CD14-positive monocyte (primary cell): ENCODE measurements at regions not wholly inside any gene's neighbourhood (a gene's known extent, or its start where the extent isn't known, plus 50 kb on each side); places are given as distances from the start of the nearest gene placed in this dataset.

Source experiments
- DNase-seq, 3 donors: peaks; one replicate each; pipeline ENCODE4 v3.0.0-alpha.2; 2011 to 2022
- H2AFZ ChIP-seq: 2 replicates; pipeline ENCODE4 v1.6.0; 2012; ENCODE audit warnings: mild to moderate bottlenecking, low read depth, low read length, inconsistent platforms; ENCODE audit not compliant: insufficient read depth, poor library complexity, severe bottlenecking
- H3K27ac ChIP-seq, 2 donors: 1 replicate in 1 of 2; 2 replicates in 1 of 2; pipeline ENCODE4 v1.5.1; 2012 to 2013; ENCODE audit warnings: low read length in 2 of 2, control low read depth in 1 of 2, inconsistent platforms in 1 of 2, low read depth in 1 of 2, mild to moderate bottlenecking in 1 of 2
- H3K27me3 ChIP-seq, 2 donors: one replicate each; pipeline versions ENCODE4 v1.6.0 to v1.6.1; 2011 to 2013; ENCODE audit warnings: low read length in 2 of 2; ENCODE audit not compliant: control insufficient read depth in 2 of 2, insufficient read depth in 2 of 2
- H3K36me3 ChIP-seq, 2 donors: replicated peaks in 1 of 2; 1 replicate in 1 of 2; 2 replicates in 1 of 2; pipeline versions ENCODE4 v1.5.1 to v1.6.1; 2012 to 2013; ENCODE audit warnings: low read length in 2 of 2, control low read depth in 1 of 2, inconsistent platforms in 1 of 2, mild to moderate bottlenecking in 1 of 2; ENCODE audit not compliant: insufficient read depth in 2 of 2, control insufficient read depth in 1 of 2
- H3K4me1 ChIP-seq, 2 donors: 1 replicate in 1 of 2; 2 replicates in 1 of 2; pipeline versions ENCODE4 v1.5.1 to v1.6.1; 2012 to 2013; ENCODE audit warnings: low read length in 2 of 2, control low read depth in 1 of 2, inconsistent platforms in 1 of 2, mild to moderate bottlenecking in 1 of 2, moderate library complexity in 1 of 2; ENCODE audit not compliant: insufficient read depth in 2 of 2, control insufficient read depth in 1 of 2
- H3K4me2 ChIP-seq: replicated peaks from 2 replicates; pipeline ENCODE3; 2012; ENCODE audit warnings: low read length, moderate library complexity, mild to moderate bottlenecking; ENCODE audit not compliant: poor library complexity, severe bottlenecking; ENCODE audit errors: extremely low read depth
- H3K4me3 ChIP-seq, 3 experiments: fragments of 200-600 bp in 1 of 3; sonication (generic) in 1 of 3; replicated peaks in 1 of 3; 1 replicate in 2 of 3; 2 replicates in 1 of 3; pipeline ENCODE4 v1.5.1; 2011 to 2013; ENCODE audit warnings: low read length in 3 of 3, mild to moderate bottlenecking in 3 of 3, control low read depth in 2 of 3, low read depth in 2 of 3, inconsistent platforms in 1 of 3, moderate library complexity in 1 of 3
- H3K79me2 ChIP-seq: 2 replicates; pipeline ENCODE4 v1.6.0; 2012; ENCODE audit warnings: mild to moderate bottlenecking, control low read depth, inconsistent platforms, low read length, moderate library complexity; ENCODE audit not compliant: insufficient read depth
- H3K9ac ChIP-seq: 2 replicates; pipeline ENCODE4 v1.6.0; 2017; ENCODE audit warnings: low read length, mild to moderate bottlenecking; ENCODE audit not compliant: insufficient read depth, poor library complexity, severe bottlenecking
- H3K9me3 ChIP-seq, 2 donors: replicated peaks in 1 of 2; 1 replicate in 1 of 2; 2 replicates in 1 of 2; pipeline versions ENCODE4 v1.5.1 to v1.6.1; 2012 to 2013; ENCODE audit warnings: low read length in 2 of 2, control low read depth in 1 of 2; ENCODE audit not compliant: control insufficient read depth in 1 of 2, insufficient read depth in 1 of 2
- H4K20me1 ChIP-seq: 2 replicates; pipeline ENCODE4 v1.6.0; 2012; ENCODE audit warnings: mild to moderate bottlenecking, low read length, control low read depth, moderate library complexity; ENCODE audit not compliant: insufficient read depth
- H3K27ac Mint-ChIP-seq, 7 donors: one replicate each; pipeline ENCODE4 v1.8.0; 2020; ENCODE audit warnings: mild to moderate bottlenecking in 7 of 7, mixed read lengths in 7 of 7, moderate library complexity in 6 of 7, inconsistent platforms in 2 of 7
- H3K27me3 Mint-ChIP-seq, 3 donors: one replicate each; pipeline ENCODE4 v1.8.0; 2021 to 2022; ENCODE audit warnings: low read depth in 3 of 3, mild to moderate bottlenecking in 3 of 3, mixed read lengths in 3 of 3, moderate library complexity in 3 of 3, inconsistent platforms in 1 of 3
- H3K36me3 Mint-ChIP-seq, 2 donors: one replicate each; pipeline ENCODE4 v1.8.0; 2020; ENCODE audit warnings: mixed read lengths in 2 of 2, inconsistent platforms in 1 of 2, mild to moderate bottlenecking in 1 of 2
- H3K4me1 Mint-ChIP-seq: one replicate; pipeline ENCODE4 v1.8.0; 2020; ENCODE audit warnings: mild to moderate bottlenecking, mixed read lengths
- H3K4me3 Mint-ChIP-seq, 2 donors: one replicate each; pipeline ENCODE4 v1.8.0; 2020; ENCODE audit warnings: mild to moderate bottlenecking in 2 of 2, mixed read lengths in 2 of 2, moderate library complexity in 1 of 2
- H3K9me3 Mint-ChIP-seq, 7 donors: one replicate each; pipeline ENCODE4 v1.8.0; 2020 to 2022; ENCODE audit warnings: mixed read lengths in 7 of 7, mild to moderate bottlenecking in 6 of 7, moderate library complexity in 6 of 7, inconsistent platforms in 2 of 7
- WGBS: methylation state at CpG from one replicate; pipeline ENCODE4 v1.1.5; 2013; ENCODE audit warnings: missing lambda C conversion rate; ENCODE audit not compliant: insufficient coverage; 5-methylcytosine and 5-hydroxymethylcytosine counted together
- intact Hi-C, 2 donors: fragments of 100-400 bp; cut with micrococcal nuclease; formaldehyde crosslinking; loops; one replicate each; pipeline versions ENCODE4 v1.15.0 to v1.15.1; 2023
- TF ChIP-seq, protein P1 (sequence below): fragments of 200-600 bp; IDR thresholded peaks from one replicate; pipeline ENCODE4 v1.8.0; 2022; ENCODE audit warnings: antibody characterized with exemption, mild to moderate bottlenecking

DNA sequence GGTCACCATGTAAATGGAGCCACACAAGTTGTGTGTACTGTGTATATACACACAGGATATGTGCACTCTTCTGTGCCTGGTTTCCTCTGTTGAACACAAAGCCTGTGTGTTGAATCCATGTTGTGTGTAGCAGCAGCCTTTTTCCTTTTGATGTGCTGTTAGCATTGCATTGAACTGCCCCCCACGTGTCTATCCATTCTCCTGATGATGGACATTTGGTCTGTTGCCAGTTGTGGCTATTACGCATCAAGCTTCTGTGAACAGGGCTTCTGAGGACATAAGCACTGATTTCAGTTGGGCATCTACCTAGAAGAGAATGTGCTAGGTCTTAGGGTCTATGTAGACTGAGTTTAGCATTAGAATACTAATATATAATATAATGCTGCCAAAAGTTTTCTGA lies 77.4 kb downstream of the LSM3 start:
- H3K9me3 ChIP-seq = no peaks in the 10 kb centered on the region
- no peaks in the 10 kb centered on the region for H4K20me1 ChIP-seq
- no peak overlapping the region for H3K9ac ChIP-seq
- 100% methylated on average over 2 of the region's 2 CpGs for WGBS
- no peak overlapping the region for H3K27ac ChIP-seq
- no peak overlapping the region for H3K4me2 ChIP-seq
- intact Hi-C loops = no loop called here
- H2AFZ ChIP-seq = no peak overlapping the region
- no peak for DNase-seq
- H3K4me3 Mint-ChIP-seq = no peak overlapping the region
- H3K27ac Mint-ChIP-seq = no peak overlapping the region
- no peaks in the 10 kb centered on the region for H3K36me3 Mint-ChIP-seq
- no peaks in the 10 kb centered on the region for H3K27me3 ChIP-seq
- no peaks in the 10 kb centered on the region for H3K9me3 Mint-ChIP-seq
- peaks cover 0 to 1% (median 0%) of the 10 kb centered on the region in 3 donors for H3K27me3 Mint-ChIP-seq
- TF ChIP-seq, protein P1, sequence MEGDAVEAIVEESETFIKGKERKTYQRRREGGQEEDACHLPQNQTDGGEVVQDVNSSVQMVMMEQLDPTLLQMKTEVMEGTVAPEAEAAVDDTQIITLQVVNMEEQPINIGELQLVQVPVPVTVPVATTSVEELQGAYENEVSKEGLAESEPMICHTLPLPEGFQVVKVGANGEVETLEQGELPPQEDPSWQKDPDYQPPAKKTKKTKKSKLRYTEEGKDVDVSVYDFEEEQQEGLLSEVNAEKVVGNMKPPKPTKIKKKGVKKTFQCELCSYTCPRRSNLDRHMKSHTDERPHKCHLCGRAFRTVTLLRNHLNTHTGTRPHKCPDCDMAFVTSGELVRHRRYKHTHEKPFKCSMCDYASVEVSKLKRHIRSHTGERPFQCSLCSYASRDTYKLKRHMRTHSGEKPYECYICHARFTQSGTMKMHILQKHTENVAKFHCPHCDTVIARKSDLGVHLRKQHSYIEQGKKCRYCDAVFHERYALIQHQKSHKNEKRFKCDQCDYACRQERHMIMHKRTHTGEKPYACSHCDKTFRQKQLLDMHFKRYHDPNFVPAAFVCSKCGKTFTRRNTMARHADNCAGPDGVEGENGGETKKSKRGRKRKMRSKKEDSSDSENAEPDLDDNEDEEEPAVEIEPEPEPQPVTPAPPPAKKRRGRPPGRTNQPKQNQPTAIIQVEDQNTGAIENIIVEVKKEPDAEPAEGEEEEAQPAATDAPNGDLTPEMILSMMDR = no peak
- no peak overlapping the region for H3K4me3 ChIP-seq
- no peaks in the 10 kb centered on the region for H3K4me1 Mint-ChIP-seq
- H3K36me3 ChIP-seq = no peaks in the 10 kb centered on the region
- H3K4me1 ChIP-seq = no peaks in the 10 kb centered on the region
- no peaks in the 10 kb centered on the region for H3K79me2 ChIP-seq

DNA sequence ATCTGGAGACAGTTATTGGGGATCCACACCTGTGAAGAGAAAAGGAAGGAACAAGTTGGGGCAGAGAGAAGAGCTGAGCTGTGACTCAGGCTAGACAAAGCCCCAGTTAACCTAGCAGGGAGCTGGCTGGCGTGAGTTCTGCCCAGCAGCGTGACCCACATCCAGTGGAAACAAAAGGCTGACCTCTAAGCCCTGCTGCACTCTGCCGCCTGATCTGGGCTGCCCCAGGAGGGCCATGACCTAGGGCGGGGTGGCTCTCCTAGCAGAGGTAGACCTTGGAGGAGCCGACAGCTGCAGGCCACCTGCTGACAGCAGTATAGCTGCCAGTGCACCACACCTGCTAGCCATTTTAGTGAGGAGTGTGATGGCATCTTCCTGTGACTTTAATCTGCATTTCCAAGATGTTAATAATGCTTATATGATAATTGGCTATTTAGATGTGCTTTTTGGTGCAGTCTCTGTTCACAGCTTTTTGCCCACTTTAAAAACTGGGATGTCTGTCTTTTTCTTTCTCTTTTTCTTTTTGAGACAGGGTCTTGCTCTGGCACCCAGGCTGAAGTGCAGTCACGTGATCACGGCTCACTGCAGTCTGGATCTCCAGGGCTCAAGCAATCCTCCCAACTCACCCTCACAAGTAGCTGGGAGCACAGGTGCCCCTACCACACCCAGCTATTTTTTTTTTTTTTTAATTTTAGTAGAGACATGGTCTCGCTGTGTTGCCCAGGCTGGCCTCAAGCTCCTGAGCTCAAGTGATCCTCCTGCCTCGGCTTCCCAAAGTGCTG lies 78.1 kb downstream of the LSM3 start:
- intact Hi-C loops = no loop called here
- Histone ChIP-seq H2AFZ (no peak overlapping the region), H3K4me1 (no peaks in the 10 kb centered on the region), H4K20me1 (no peaks in the 10 kb centered on the region), H3K9me3 (no peaks in the 10 kb centered on the region), H3K27me3 (no peaks in the 10 kb centered on the region), H3K9ac (no peak overlapping the region), H3K4me2 (no peak overlapping the region), H3K79me2 (no peaks in the 10 kb centered on the region), H3K36me3 (no peaks in the 10 kb centered on the region), H3K4me3 (no peak overlapping the region), H3K27ac (no peak overlapping the region)
- H3K9me3 Mint-ChIP-seq = no peaks in the 10 kb centered on the region
- H3K4me1 Mint-ChIP-seq = peaks cover 2% of the 10 kb centered on the region
- peak overlapping the region in 1 of 7 donors; percentile 63 for H3K27ac Mint-ChIP-seq
- H3K4me3 Mint-ChIP-seq = no peak overlapping the region
- no peaks in the 10 kb centered on the region for H3K36me3 Mint-ChIP-seq
- DNase-seq = no peak
- peaks cover 0 to 1% (median 0%) of the 10 kb centered on the region in 3 donors for H3K27me3 Mint-ChIP-seq
- TF ChIP-seq, protein P1 = no peak
- 76% methylated on average over 5 of the region's 9 CpGs for WGBS
